Smooth muscle cell (in vitro differentiated cells): ENCODE measurements at regions not wholly inside any gene's neighbourhood (a gene's known extent, or its start where the extent isn't known, plus 50 kb on each side); places are given as distances from the start of the nearest gene placed in this dataset.

ENCODE experiments used
- DNase-seq: peaks from one replicate; lab custom pipeline; 2025; ENCODE audit not compliant: unreplicated experiment; lab: John Stamatoyannopoulos, UW
- H2AFZ ChIP-seq: fragments of 200-600 bp; sonication (generic); 2 replicates; pipeline ENCODE4 v1.6.0; 2016; ENCODE audit warnings: antibody characterized with exemption, low read depth, mild to moderate bottlenecking
- H3F3A ChIP-seq: fragments of 200-600 bp; sonication (generic); 2 replicates; pipeline ENCODE4 v1.6.0; 2017; ENCODE audit warnings: antibody characterized with exemption, low read depth
- H3K27ac ChIP-seq: fragments of 200-600 bp; sonication (generic); 2 replicates; pipeline ENCODE4 v1.5.1; 2016; ENCODE audit warnings: low read depth, mild to moderate bottlenecking
- H3K27me3 ChIP-seq: fragments of 200-600 bp; sonication (generic); 2 replicates; pipeline ENCODE4 v1.6.1; 2016; ENCODE audit warnings: low read depth, mild to moderate bottlenecking
- H3K36me3 ChIP-seq: fragments of 200-600 bp; sonication (generic); 2 replicates; pipeline ENCODE4 v1.5.1; 2016; ENCODE audit warnings: low read depth
- H3K4me1 ChIP-seq: fragments of 200-600 bp; sonication (generic); 2 replicates; pipeline ENCODE4 v1.5.1; 2016; ENCODE audit warnings: low read depth
- H3K4me2 ChIP-seq: fragments of 200-600 bp; sonication (generic); 2 replicates; pipeline ENCODE4 v1.6.0; 2016; ENCODE audit warnings: mild to moderate bottlenecking
- H3K4me3 ChIP-seq: fragments of 200-600 bp; sonication (generic); 2 replicates; pipeline ENCODE4 v1.5.1; 2016; ENCODE audit warnings: mild to moderate bottlenecking
- H3K79me2 ChIP-seq: fragments of 200-600 bp; sonication (generic); 2 replicates; pipeline ENCODE4 v1.6.0; 2016; ENCODE audit warnings: low read depth, mild to moderate bottlenecking
- H3K9ac ChIP-seq: fragments of 200-600 bp; sonication (generic); 2 replicates; pipeline ENCODE4 v1.6.0; 2016; ENCODE audit warnings: low read depth
- H3K9me3 ChIP-seq: fragments of 200-600 bp; sonication (generic); replicated peaks from 2 replicates; pipeline ENCODE4 v1.5.1; 2016; ENCODE audit warnings: low read depth
- H4K20me1 ChIP-seq: fragments of 200-600 bp; sonication (generic); 2 replicates; pipeline ENCODE4 v1.6.0; 2016; ENCODE audit warnings: low read depth
- WGBS: methylation state at CpG from one replicate; pipeline ENCODE4 v1.1.7; 2016; ENCODE audit warnings: low lambda C conversion rate; 5-methylcytosine and 5-hydroxymethylcytosine counted together
- TF ChIP-seq, protein P1 (sequence below): fragments of 200-600 bp; sonication (generic); IDR thresholded peaks from 2 replicates; pipeline ENCODE4 v1.5.1; 2017; ENCODE audit warnings: borderline replicate concordance, mild to moderate bottlenecking, antibody characterized with exemption; ENCODE audit not compliant: insufficient read depth, poor library complexity, severe bottlenecking

DNA sequence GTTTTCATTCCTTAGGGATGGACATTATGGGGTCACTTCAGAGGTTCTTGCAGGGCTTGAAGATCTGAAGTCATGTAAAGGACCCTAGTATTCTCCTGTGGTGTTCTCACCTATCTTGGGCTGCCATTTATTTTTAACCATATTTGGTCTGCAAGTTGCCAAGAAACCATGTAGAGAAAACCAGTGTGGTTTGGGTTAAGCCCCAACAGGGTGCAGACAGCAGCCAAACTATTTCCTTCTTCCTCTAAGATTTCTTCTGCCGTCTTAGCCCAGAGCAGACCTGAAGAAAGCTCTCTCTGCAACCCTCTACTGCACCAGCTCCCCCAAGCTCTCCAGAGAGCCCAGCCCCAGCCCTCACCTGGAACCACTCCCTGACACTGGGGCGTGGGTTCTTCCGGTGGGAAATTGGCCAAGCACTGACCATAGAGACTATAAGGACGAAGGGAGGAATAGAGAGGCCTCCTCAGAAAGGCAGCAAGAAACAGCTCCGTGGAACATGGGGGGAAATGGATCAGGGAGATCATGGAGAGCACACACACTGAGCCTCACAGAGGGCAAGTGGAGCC, 136.6 kb downstream of the SYF2 start:
- Histone ChIP-seq H4K20me1 (no peaks in the 10 kb centered on the region), H3K9ac (no peak overlapping the region), H3K4me3 (no peak overlapping the region), H3K4me1 (no peaks in the 10 kb centered on the region), H3K27ac (no peak overlapping the region), H2AFZ (no peak overlapping the region), H3F3A (no peaks in the 10 kb centered on the region), H3K9me3 (no peaks in the 10 kb centered on the region), H3K27me3 (no peaks in the 10 kb centered on the region), H3K36me3 (no peaks in the 10 kb centered on the region), H3K79me2 (no peaks in the 10 kb centered on the region), H3K4me2 (no peak overlapping the region)
- no peak for DNase-seq
- TF ChIP-seq, protein P1, sequence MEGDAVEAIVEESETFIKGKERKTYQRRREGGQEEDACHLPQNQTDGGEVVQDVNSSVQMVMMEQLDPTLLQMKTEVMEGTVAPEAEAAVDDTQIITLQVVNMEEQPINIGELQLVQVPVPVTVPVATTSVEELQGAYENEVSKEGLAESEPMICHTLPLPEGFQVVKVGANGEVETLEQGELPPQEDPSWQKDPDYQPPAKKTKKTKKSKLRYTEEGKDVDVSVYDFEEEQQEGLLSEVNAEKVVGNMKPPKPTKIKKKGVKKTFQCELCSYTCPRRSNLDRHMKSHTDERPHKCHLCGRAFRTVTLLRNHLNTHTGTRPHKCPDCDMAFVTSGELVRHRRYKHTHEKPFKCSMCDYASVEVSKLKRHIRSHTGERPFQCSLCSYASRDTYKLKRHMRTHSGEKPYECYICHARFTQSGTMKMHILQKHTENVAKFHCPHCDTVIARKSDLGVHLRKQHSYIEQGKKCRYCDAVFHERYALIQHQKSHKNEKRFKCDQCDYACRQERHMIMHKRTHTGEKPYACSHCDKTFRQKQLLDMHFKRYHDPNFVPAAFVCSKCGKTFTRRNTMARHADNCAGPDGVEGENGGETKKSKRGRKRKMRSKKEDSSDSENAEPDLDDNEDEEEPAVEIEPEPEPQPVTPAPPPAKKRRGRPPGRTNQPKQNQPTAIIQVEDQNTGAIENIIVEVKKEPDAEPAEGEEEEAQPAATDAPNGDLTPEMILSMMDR: no peak
- WGBS: 81% methylated on average over 5 of the region's 5 CpGs

DNA sequence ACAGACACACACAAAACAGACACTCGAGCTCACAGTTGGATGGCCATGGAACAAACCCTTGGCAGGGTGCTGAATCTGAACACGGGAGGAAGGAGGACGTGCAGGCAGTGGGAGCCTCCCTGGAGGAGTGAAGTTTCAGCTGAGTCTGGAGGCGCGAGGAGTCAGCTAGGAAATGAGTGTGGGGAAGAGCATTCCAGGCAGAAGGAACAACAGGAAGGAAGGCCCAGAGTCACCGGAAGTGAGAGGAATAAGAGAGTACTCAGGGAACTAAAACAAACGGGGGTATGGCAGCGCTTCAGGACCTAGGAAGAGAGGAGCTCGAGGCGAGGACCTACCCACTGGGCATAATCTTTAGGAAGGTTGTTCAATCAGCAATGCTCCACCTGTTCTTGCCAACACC, 137.3 kb downstream of the SYF2 start:
- H3K79me2 ChIP-seq: no peaks in the 10 kb centered on the region
- no peak overlapping the region for H3K4me2 ChIP-seq
- TF ChIP-seq, protein P1: no peak
- H3K27me3 ChIP-seq: no peaks in the 10 kb centered on the region
- H4K20me1 ChIP-seq: no peaks in the 10 kb centered on the region
- no peak for DNase-seq
- H3F3A ChIP-seq: no peaks in the 10 kb centered on the region
- H3K9ac ChIP-seq: no peak overlapping the region
- WGBS: 86% methylated on average over 10 of the region's 10 CpGs
- no peak overlapping the region for H2AFZ ChIP-seq
- no peaks in the 10 kb centered on the region for H3K9me3 ChIP-seq
- no peaks in the 10 kb centered on the region for H3K36me3 ChIP-seq
- H3K27ac ChIP-seq: no peak overlapping the region
- H3K4me1 ChIP-seq: no peaks in the 10 kb centered on the region
- no peak overlapping the region for H3K4me3 ChIP-seq

DNA sequence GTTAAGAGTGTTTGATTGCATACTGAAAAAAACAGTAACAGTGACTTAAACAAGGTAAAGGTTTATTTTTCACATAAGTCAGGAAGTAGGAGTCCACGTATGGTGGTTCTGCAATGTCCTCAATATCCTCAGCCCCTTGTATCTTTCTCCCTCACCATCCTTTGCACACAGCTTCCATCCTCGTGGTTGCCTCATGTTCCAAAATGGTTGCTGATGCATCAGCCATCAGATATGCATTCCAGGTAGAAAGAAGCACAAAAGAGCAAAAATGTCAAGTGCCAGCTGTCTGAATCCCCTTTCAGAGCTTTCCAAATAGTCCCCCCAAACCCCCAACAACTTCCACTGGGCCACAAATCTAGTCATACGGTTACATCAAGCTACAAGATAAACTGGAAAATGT, 138.1 kb downstream of the SYF2 start:
- no peaks in the 10 kb centered on the region for H3K36me3 ChIP-seq
- no peaks in the 10 kb centered on the region for H3F3A ChIP-seq
- no peak overlapping the region for H3K9ac ChIP-seq
- H3K9me3 ChIP-seq: no peaks in the 10 kb centered on the region
- H3K27ac ChIP-seq: no peak overlapping the region
- DNase-seq: no peak
- TF ChIP-seq, protein P1: no peak
- no peaks in the 10 kb centered on the region for H3K27me3 ChIP-seq
- H3K79me2 ChIP-seq: no peaks in the 10 kb centered on the region
- no peaks in the 10 kb centered on the region for H4K20me1 ChIP-seq
- WGBS: 92% methylated on average over 3 of the region's 3 CpGs
- H2AFZ ChIP-seq: no peak overlapping the region
- no peak overlapping the region for H3K4me2 ChIP-seq
- no peaks in the 10 kb centered on the region for H3K4me1 ChIP-seq
- H3K4me3 ChIP-seq: no peak overlapping the region

DNA sequence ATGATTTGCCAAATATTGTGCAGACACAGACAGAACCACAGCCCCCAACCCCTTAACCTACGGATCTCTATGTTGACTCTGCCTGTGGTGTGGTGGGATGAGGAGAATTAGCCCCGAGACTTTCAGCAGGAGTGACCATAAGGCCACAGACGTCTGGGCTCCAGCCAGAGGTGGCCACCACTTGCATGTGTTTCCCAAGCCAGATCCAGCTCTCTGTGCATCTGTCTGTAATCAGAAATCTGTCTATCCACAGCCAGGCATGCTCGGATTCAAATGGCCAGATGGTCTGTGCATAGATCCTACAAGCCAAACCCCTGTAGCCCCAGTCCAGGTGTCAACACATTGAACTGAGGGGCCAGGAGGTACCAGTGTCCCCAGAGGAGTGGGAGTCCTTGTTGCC, 140.6 kb downstream of the SYF2 start:
- Histone ChIP-seq H3K4me1 (no peaks in the 10 kb centered on the region), H3K9me3 (no peaks in the 10 kb centered on the region), H3K27me3 (no peaks in the 10 kb centered on the region), H4K20me1 (no peaks in the 10 kb centered on the region), H3K4me3 (no peak overlapping the region), H3K27ac (no peak overlapping the region), H3K4me2 (no peak overlapping the region), H3K36me3 (no peaks in the 10 kb centered on the region), H3K79me2 (no peaks in the 10 kb centered on the region), H3F3A (no peaks in the 10 kb centered on the region), H3K9ac (no peak overlapping the region), H2AFZ (no peak overlapping the region)
- TF ChIP-seq, protein P1: no peak
- no peak for DNase-seq
- WGBS: 79% methylated on average over 4 of the region's 4 CpGs
